ENCODE measurements at regions not wholly inside any gene's neighbourhood (a gene's known extent, or its start where the extent isn't known, plus 50 kb on each side); places are given as distances from the start of the nearest gene placed in this dataset.

- DNase-seq (ENCODE audit: low spot score, unreplicated experiment): no peak
- no peak for TF ChIP-seq CTCF (IDR thresholded peaks at IDR 0.05; ENCODE audit: unreplicated experiment)
- H3K27ac Mint-ChIP-seq: no peak overlapping the region
- H3K4me3 Mint-ChIP-seq (ENCODE audit: low read depth): no peak overlapping the region
- H3K4me1 Mint-ChIP-seq (ENCODE audit: low read depth): no peaks in the 10 kb centered on the region
- no peaks in the 10 kb centered on the region for H3K9me3 Mint-ChIP-seq (ENCODE audit: low read depth)
- no peaks in the 10 kb centered on the region for H3K36me3 Mint-ChIP-seq (ENCODE audit: insufficient read depth)
- no peaks in the 10 kb centered on the region for H3K27me3 Mint-ChIP-seq
These were observed 61.6 kb downstream of the CCR1 start for GRCh38 chr3:46146548-46146947.

- H3K4me3 Mint-ChIP-seq (ENCODE audit: low read depth): no peak overlapping the region
- H3K36me3 Mint-ChIP-seq (ENCODE audit: insufficient read depth): peaks cover under 1% of the 10 kb centered on the region
- DNase-seq (ENCODE audit: low spot score, unreplicated experiment): no peak
- peaks cover 1% of the 10 kb centered on the region for H3K9me3 Mint-ChIP-seq (ENCODE audit: low read depth)
- H3K4me1 Mint-ChIP-seq (ENCODE audit: low read depth): no peaks in the 10 kb centered on the region
- no peaks in the 10 kb centered on the region for H3K27me3 Mint-ChIP-seq
- no peak for TF ChIP-seq CTCF (IDR thresholded peaks at IDR 0.05; ENCODE audit: unreplicated experiment)
- no peak overlapping the region for H3K27ac Mint-ChIP-seq
These were observed 62.1 kb downstream of the CCR1 start for GRCh38 chr3:46146021-46146420.

GRCh38 chr3:46145147-46145546, 63.0 kb downstream of the CCR1 start:
- Mint-ChIP-seq H3K9me3 (ENCODE audit: low read depth) (peaks cover 3% of the 10 kb centered on the region), H3K27ac (no peak overlapping the region), H3K4me3 (ENCODE audit: low read depth) (no peak overlapping the region), H3K36me3 (ENCODE audit: insufficient read depth) (peaks cover 2% of the 10 kb centered on the region), H3K4me1 (ENCODE audit: low read depth) (no peaks in the 10 kb centered on the region), H3K27me3 (no peaks in the 10 kb centered on the region)
- no peak for DNase-seq (ENCODE audit: low spot score, unreplicated experiment)
- TF ChIP-seq CTCF (IDR thresholded peaks at IDR 0.05; ENCODE audit: unreplicated experiment): no peak

GRCh38 chr3:46143951-46144473, 64.1 kb downstream of the CCR1 start:
- H3K36me3 Mint-ChIP-seq (ENCODE audit: insufficient read depth): peaks cover 2% of the 10 kb centered on the region
- no peaks in the 10 kb centered on the region for H3K27me3 Mint-ChIP-seq
- no peak overlapping the region for H3K4me3 Mint-ChIP-seq (ENCODE audit: low read depth)
- no peak for DNase-seq (ENCODE audit: low spot score, unreplicated experiment)
- H3K4me1 Mint-ChIP-seq (ENCODE audit: low read depth): no peaks in the 10 kb centered on the region
- no peak for TF ChIP-seq CTCF (IDR thresholded peaks at IDR 0.05; ENCODE audit: unreplicated experiment)
- H3K27ac Mint-ChIP-seq: no peak overlapping the region
- peaks cover 3% of the 10 kb centered on the region for H3K9me3 Mint-ChIP-seq (ENCODE audit: low read depth)

GRCh38 chr3:46141813-46142212, 66.3 kb downstream of the CCR1 start:
- no peaks in the 10 kb centered on the region for H3K27me3 Mint-ChIP-seq
- TF ChIP-seq CTCF (IDR thresholded peaks at IDR 0.05; ENCODE audit: unreplicated experiment): no peak
- peak overlapping the region; percentile 72 for H3K27ac Mint-ChIP-seq
- H3K4me3 Mint-ChIP-seq (ENCODE audit: low read depth): no peak overlapping the region
- no peaks in the 10 kb centered on the region for H3K4me1 Mint-ChIP-seq (ENCODE audit: low read depth)
- H3K9me3 Mint-ChIP-seq (ENCODE audit: low read depth): peaks cover 3% of the 10 kb centered on the region
- peaks cover 2% of the 10 kb centered on the region for H3K36me3 Mint-ChIP-seq (ENCODE audit: insufficient read depth)
- no peak for DNase-seq (ENCODE audit: low spot score, unreplicated experiment)

Data from progenitor cell of endocrine pancreas (in vitro differentiated cells).